ENCODE measurements at regions not wholly inside any gene's neighbourhood (a gene's known extent, or its start where the extent isn't known, plus 50 kb on each side); places are given as distances from the start of the nearest gene placed in this dataset.

DNA sequence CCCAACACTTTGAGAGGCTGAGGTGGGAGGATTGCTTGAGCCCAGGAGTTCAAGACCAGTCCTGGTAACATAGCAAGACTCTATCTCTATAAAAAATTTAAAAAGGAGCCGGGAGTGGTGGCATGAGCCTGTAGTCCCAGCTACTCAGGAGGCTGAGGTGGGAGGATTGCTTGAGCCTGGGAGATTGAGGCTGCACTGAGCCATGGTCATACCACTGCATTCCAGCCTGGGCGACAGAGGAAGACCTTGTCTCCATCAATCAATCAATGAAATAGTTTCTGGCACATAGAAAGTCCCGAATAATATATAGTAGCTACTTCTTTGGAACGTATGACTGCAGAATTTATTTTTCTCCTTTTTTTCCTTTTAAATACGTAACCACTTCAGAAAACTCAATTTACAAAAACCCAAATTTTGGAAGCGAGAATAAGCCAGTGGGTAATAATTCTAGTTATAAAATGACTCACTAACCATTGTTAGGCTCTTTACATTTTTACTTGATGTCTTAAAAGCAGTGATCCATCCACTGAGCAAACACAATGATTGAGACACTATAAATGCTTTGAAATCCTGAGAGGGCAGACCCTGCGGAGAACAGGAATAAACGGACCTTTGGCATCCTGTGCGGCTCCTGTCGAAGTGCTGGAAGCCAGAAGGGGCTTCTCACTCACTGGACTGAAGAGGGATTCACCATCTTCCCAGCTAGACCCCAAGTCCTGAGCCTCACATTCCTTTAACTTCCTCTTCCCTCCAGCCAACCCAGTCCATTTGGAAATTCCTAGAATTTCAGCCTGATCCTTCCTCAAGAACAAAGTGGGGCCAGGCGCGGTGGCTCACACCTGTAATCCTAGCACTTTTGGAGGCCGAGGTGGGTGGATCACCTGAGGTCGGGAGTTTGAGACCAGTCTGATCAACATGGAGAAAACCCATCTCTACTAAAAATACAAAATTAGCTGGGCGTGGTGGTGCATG, 68.4 kb upstream of the MFGE8 start:
- no peak for FAIRE-seq
- Histone ChIP-seq H2BK15ac (ENCODE audit: low read length) (no peak overlapping the region), H3K27me3 (replicated peaks in 1 of 4; ENCODE audit: control insufficient read depth in 3 of 4, extremely low read depth in 1 of 4, insufficient read depth in 3 of 4, low read length in 3 of 4) (no peaks in the 10 kb centered on the region), H3K23me2 (ENCODE audit: low read depth, low read length) (no peaks in the 10 kb centered on the region; the same call in 1 of the 2 replicates), H3K4ac (replicated peaks; ENCODE audit: insufficient read length, low read depth, low read length) (no peak overlapping the region), H3K4me2 (ENCODE audit: insufficient read depth in 1 of 2, low read depth in 2 of 2, low read length in 2 of 2) (no peak overlapping the region), H3K9me3 (ENCODE audit: insufficient read depth in 2 of 2, low read depth in 1 of 2, low read length in 1 of 2) (peaks cover 0 to 5% of the 10 kb centered on the region in 2 experiments; a peak in 2 of 4 replicates), H3K79me1 (ENCODE audit: low read depth, low read length) (no peaks in the 10 kb centered on the region), H4K20me1 (replicated peaks in 1 of 2; ENCODE audit: control insufficient read depth in 1 of 2, insufficient read depth in 2 of 2, low read length in 2 of 2) (no peaks in the 10 kb centered on the region), H3K36me3 (ENCODE audit: control insufficient read depth in 2 of 4, insufficient read depth in 4 of 4, low read length in 3 of 4) (no peaks in the 10 kb centered on the region), H3K4me1 (replicated peaks in 1 of 4; ENCODE audit: control insufficient read depth in 3 of 4, insufficient read depth in 4 of 4, low read length in 3 of 4) (peaks cover 0 to 14% (median 12%) of the 10 kb centered on the region in 4 experiments; a peak in 4 of 7 replicates), H2BK120ac (replicated peaks; ENCODE audit: low read depth, low read length) (no peak overlapping the region), H2BK20ac (ENCODE audit: low read length) (peak overlapping the region; percentile 75; the same call in 1 of the 2 replicates), H4K8ac (ENCODE audit: extremely low read depth, insufficient read depth, low read length) (no peak overlapping the region), H3K27ac (ENCODE audit: low read depth, low read length) (no peak overlapping the region), H3K4me3 (ENCODE audit: extremely low read depth in 1 of 4, insufficient read depth in 2 of 4, low read depth in 3 of 4, low read length in 4 of 4) (no peak overlapping the region), H3K56ac (replicated peaks; ENCODE audit: insufficient read length, low read depth, low read length) (no peak overlapping the region), H2BK5ac (ENCODE audit: low read depth, low read length) (peak overlapping the region; percentile 13; the same call in 1 of the 2 replicates), H4K5ac (ENCODE audit: insufficient read length, low read depth, low read length) (no peak overlapping the region), H3K9ac (replicated peaks in 1 of 4; ENCODE audit: extremely low read depth in 1 of 4, low read depth in 3 of 4, low read length in 3 of 4) (no peak overlapping the region), H2AFZ (ENCODE audit: low read length) (no peak overlapping the region), H3K14ac (ENCODE audit: insufficient read length) (no peak overlapping the region), H4K91ac (replicated peaks; ENCODE audit: insufficient read length, low read length) (no peak overlapping the region), H3K79me2 (ENCODE audit: control insufficient read depth in 1 of 2, insufficient read depth in 2 of 2, low read length in 2 of 2) (no peaks in the 10 kb centered on the region), H2AK5ac (ENCODE audit: low read depth, low read length) (no peak overlapping the region), H3K23ac (ENCODE audit: insufficient read length) (no peak overlapping the region), H2BK12ac (ENCODE audit: low read depth, low read length) (peak overlapping the region; percentile 85), H3K18ac (ENCODE audit: extremely low read depth, low read length) (no peak overlapping the region)
- 91 to 100% methylated on average over 1 to 15 of the region's 15 CpGs for WGBS, 2 experiments (ENCODE audit: extremely low coverage in 1 of 2, insufficient coverage in 1 of 2, insufficient read length in 1 of 2, insufficient replicate concordance in 2 of 2, low coverage in 1 of 2, low lambda C conversion rate in 2 of 2, missing lambda C conversion rate in 1 of 2)
- CTCF ChIA-PET (ENCODE audit: partially characterized antibody), result interaction anchor here (0.6 to 2.2 kb wide), 11 partner anchors 8 to 88 kb away, joined by 3 to 8 read pairs (median 4); no protein-coding TSS in a partner anchor
- no peak for DNase-seq (ENCODE audit: low read depth in 1 of 2, low spot score in 2 of 2)
- POLR2A ChIA-PET (ENCODE audit: partially characterized antibody), result interaction anchor here (0.7 to 8.2 kb wide), 10 partner anchors 8 to 106 kb away, joined by 3 to 43 read pairs (median 4); partner anchors contain the start of gene ABHD2

Measured in H1 (cell line).